GM23248 (cell line): ENCODE measurements at regions not wholly inside any gene's neighbourhood (a gene's known extent, or its start where the extent isn't known, plus 50 kb on each side); places are given as distances from the start of the nearest gene placed in this dataset.

Source experiments
- EZH2 ChIP-seq: fragments of 200-600 bp; sonication (generic); IDR thresholded peaks from 2 replicates; pipeline ENCODE4 v1.6.1; 2018; ENCODE audit warnings: antibody characterized with exemption, mild to moderate bottlenecking; ENCODE audit not compliant: insufficient read depth, poor library complexity, severe bottlenecking
- EZH2phosphoT487 ChIP-seq: fragments of 200-600 bp; sonication (generic); IDR thresholded peaks from 2 replicates; pipeline ENCODE4 v1.6.1; 2018; ENCODE audit warnings: antibody characterized with exemption, moderate library complexity, mild to moderate bottlenecking, low read depth; ENCODE audit not compliant: insufficient read depth

GRCh38 chr3:193784822-193785221 lies 191.8 kb downstream of the OPA1 start:
- no peak for TF ChIP-seq EZH2
- no peak for TF ChIP-seq EZH2phosphoT487
